A673 (cell line): ENCODE measurements at regions not wholly inside any gene's neighbourhood (a gene's known extent, or its start where the extent isn't known, plus 50 kb on each side); places are given as distances from the start of the nearest gene placed in this dataset.

Experiments used
- EZH2 ChIP-seq: fragments of 200-600 bp; sonication (generic); IDR thresholded peaks from 2 replicates; pipeline ENCODE4 v1.6.1; 2017; ENCODE audit warnings: borderline replicate concordance, low read depth, mild to moderate bottlenecking, mixed read lengths, antibody characterized with exemption, low read length; ENCODE audit not compliant: poor library complexity, severe bottlenecking
- TF ChIP-seq, protein P1 (sequence below): fragments of 300-800, 200-600 bp; sonication (generic); conservative IDR thresholded peaks from 2 replicates; pipeline ENCODE4 v1.5.1; 2017; ENCODE audit warnings: low read depth, mild to moderate bottlenecking, antibody characterized with exemption, low read length, moderate library complexity, mixed read lengths

DNA sequence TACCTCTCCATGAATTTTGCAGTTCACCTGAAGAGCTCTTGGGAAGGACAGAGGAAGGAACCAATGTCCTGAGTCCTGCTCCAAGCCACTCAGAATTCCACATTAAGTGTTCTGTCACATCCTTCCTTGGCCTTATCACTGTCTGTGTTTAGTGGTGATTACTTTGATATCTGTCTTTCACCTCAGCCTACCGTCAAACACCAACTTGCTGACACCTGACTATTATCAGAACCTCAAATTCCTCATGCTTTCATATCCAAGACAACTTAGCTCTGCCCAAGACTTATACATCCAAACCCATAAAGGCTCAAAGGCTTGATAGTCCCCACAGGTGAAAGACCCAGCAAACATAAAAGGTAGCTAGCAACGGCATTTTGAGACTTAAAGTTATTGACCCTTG is 280.0 kb downstream of the MEX3B start:
- TF ChIP-seq, protein P1, sequence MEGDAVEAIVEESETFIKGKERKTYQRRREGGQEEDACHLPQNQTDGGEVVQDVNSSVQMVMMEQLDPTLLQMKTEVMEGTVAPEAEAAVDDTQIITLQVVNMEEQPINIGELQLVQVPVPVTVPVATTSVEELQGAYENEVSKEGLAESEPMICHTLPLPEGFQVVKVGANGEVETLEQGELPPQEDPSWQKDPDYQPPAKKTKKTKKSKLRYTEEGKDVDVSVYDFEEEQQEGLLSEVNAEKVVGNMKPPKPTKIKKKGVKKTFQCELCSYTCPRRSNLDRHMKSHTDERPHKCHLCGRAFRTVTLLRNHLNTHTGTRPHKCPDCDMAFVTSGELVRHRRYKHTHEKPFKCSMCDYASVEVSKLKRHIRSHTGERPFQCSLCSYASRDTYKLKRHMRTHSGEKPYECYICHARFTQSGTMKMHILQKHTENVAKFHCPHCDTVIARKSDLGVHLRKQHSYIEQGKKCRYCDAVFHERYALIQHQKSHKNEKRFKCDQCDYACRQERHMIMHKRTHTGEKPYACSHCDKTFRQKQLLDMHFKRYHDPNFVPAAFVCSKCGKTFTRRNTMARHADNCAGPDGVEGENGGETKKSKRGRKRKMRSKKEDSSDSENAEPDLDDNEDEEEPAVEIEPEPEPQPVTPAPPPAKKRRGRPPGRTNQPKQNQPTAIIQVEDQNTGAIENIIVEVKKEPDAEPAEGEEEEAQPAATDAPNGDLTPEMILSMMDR, result no peak
- TF ChIP-seq EZH2, result no peak
